Fibroblast of skin of left biceps (primary cell): ENCODE measurements at regions not wholly inside any gene's neighbourhood (a gene's known extent, or its start where the extent isn't known, plus 50 kb on each side); places are given as distances from the start of the nearest gene placed in this dataset.

Source experiments
- DNase-seq, 2 experiments: peaks; one replicate each; pipeline ENCODE4 v3.0.0-alpha.2; 2013; ENCODE audit warnings: low read depth in 2 of 2

GRCh38 chr1:193629875-193630274 lies 443.5 kb upstream of the B3GALT2 start:
- peak in 1 of 2 experiments; percentile 5 for DNase-seq

GRCh38 chr1:193626695-193627094 lies 440.3 kb upstream of the B3GALT2 start:
- no peak for DNase-seq

- no peak for DNase-seq
Observed at GRCh38 chr1:193625255-193625654, 438.8 kb upstream of the B3GALT2 start.

GRCh38 chr1:193619911-193620310 lies 433.5 kb upstream of the B3GALT2 start:
- no peak for DNase-seq

- DNase-seq = no peak
Observed at GRCh38 chr1:193614817-193615216, 428.4 kb upstream of the B3GALT2 start.

GRCh38 chr1:193614275-193614674 lies 427.9 kb upstream of the B3GALT2 start:
- no peak for DNase-seq

- no peak for DNase-seq
Observed at GRCh38 chr1:193613041-193613440, 426.6 kb upstream of the B3GALT2 start.

GRCh38 chr1:193609592-193609991 lies 423.2 kb upstream of the B3GALT2 start:
- no peak for DNase-seq

GRCh38 chr1:193607787-193608186 lies 421.4 kb upstream of the B3GALT2 start:
- DNase-seq = no peak

- DNase-seq = no peak
Observed at GRCh38 chr1:193606035-193606434, 419.6 kb upstream of the B3GALT2 start.

GRCh38 chr1:193602705-193603104 lies 416.3 kb upstream of the B3GALT2 start:
- DNase-seq = no peak

GRCh38 chr1:193593147-193593885 lies 406.9 kb upstream of the B3GALT2 start:
- DNase-seq = no peak

- no peak for DNase-seq
Observed at GRCh38 chr1:193592317-193592716, 405.9 kb upstream of the B3GALT2 start.

GRCh38 chr1:193590102-193590501 lies 403.7 kb upstream of the B3GALT2 start:
- no peak for DNase-seq

GRCh38 chr1:193589597-193590040 lies 403.2 kb upstream of the B3GALT2 start:
- DNase-seq = peak; percentile 44 to 50

- DNase-seq = no peak
Observed at GRCh38 chr1:193588311-193589082, 402.1 kb upstream of the B3GALT2 start.

- no peak for DNase-seq
Observed at GRCh38 chr1:193584731-193585239, 398.4 kb upstream of the B3GALT2 start.

GRCh38 chr1:193581341-193581740 lies 394.9 kb upstream of the B3GALT2 start:
- DNase-seq = no peak

GRCh38 chr1:193580419-193580818 lies 394.0 kb upstream of the B3GALT2 start:
- no peak for DNase-seq

GRCh38 chr1:193579323-193579722 lies 392.9 kb upstream of the B3GALT2 start:
- no peak for DNase-seq

GRCh38 chr1:193574913-193575312 lies 388.5 kb upstream of the B3GALT2 start:
- no peak for DNase-seq

- DNase-seq = no peak
Observed at GRCh38 chr1:193569983-193570269, 383.5 kb upstream of the B3GALT2 start.
